Kidney epithelial cell (primary cell): ENCODE measurements at regions not wholly inside any gene's neighbourhood (a gene's known extent, or its start where the extent isn't known, plus 50 kb on each side); places are given as distances from the start of the nearest gene placed in this dataset.

ENCODE experiments used
- DNase-seq: peaks from one replicate; pipeline ENCODE4 v3.0.0-alpha.2; 2010; ENCODE audit warnings: low read depth
- H3K27me3 ChIP-seq: 2 replicates; pipeline ENCODE4 v1.6.0; 2011; ENCODE audit warnings: low read length; ENCODE audit not compliant: control insufficient read depth, insufficient read depth
- H3K36me3 ChIP-seq: 2 replicates; pipeline ENCODE4 v1.5.1; 2011; ENCODE audit warnings: low read length; ENCODE audit not compliant: control insufficient read depth, insufficient read depth
- H3K4me3 ChIP-seq: 2 replicates; pipeline ENCODE4 v1.5.1; 2011; ENCODE audit warnings: low read depth, mild to moderate bottlenecking, control low read depth, low read length
- TF ChIP-seq, protein P1 (sequence below): IDR thresholded peaks from 2 replicates; pipeline ENCODE4 v1.5.1; 2011; ENCODE audit warnings: mild to moderate bottlenecking, moderate library complexity, low read length, control low read depth, inconsistent platforms; ENCODE audit not compliant: insufficient read depth, poor library complexity, severe bottlenecking

DNA sequence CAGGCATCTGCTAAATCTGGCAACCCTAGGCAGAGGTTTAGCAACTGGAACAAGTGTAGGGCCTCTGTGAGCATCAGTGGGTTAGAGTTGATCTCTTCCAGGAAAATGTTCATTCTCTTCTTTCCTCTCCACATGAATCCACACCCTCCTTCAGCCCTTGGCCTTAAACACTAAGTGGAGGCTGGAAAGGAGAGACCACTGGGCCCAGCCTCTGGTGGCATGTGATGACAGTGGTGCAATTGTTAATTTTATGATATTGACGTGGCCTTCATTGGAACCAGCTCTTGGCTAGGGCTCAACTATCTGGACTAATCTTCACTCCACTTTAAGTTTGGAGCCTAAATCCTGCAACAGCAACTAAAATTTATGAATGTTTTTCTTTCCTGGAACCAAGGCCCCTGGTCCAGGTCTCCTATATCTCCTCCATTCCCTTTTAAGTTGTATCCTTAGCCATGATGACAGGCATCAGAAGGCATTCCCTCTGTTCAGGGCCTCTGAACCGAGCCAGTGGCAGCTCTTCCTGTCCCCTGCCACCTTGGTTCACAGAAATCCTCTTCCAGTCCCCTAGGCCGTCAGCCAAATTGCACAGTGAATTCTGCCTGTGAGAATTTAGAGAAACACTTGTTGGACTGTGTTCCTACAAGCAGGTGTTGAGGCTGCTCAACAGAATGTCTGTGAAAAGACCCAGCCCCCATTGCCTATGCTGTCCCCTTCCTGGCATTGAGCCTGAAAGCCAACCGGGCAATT, 132.2 kb downstream of the PSMG1 start:
- Histone ChIP-seq H3K4me3 (no peak overlapping the region), H3K36me3 (no peaks in the 10 kb centered on the region), H3K27me3 (no peaks in the 10 kb centered on the region)
- TF ChIP-seq, protein P1, sequence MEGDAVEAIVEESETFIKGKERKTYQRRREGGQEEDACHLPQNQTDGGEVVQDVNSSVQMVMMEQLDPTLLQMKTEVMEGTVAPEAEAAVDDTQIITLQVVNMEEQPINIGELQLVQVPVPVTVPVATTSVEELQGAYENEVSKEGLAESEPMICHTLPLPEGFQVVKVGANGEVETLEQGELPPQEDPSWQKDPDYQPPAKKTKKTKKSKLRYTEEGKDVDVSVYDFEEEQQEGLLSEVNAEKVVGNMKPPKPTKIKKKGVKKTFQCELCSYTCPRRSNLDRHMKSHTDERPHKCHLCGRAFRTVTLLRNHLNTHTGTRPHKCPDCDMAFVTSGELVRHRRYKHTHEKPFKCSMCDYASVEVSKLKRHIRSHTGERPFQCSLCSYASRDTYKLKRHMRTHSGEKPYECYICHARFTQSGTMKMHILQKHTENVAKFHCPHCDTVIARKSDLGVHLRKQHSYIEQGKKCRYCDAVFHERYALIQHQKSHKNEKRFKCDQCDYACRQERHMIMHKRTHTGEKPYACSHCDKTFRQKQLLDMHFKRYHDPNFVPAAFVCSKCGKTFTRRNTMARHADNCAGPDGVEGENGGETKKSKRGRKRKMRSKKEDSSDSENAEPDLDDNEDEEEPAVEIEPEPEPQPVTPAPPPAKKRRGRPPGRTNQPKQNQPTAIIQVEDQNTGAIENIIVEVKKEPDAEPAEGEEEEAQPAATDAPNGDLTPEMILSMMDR: no peak
- DNase-seq: no peak

DNA sequence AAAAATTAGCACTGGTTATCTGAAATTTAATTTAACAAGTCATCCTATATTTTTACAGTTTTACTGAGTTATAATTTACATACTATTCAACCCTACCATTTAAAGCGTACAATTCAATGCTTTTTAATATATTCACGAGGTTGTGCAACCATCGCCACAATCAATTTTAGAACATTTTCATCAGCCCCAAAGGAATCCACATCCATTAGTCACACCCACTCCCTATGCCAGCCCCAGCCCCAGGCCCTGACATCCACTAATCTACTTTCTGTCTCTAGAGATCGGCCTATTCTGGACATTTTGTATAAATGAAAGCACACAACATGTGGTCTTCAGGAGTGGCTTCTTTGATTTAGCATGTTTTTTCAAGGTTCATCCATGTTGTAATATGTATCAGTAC, 134.7 kb downstream of the PSMG1 start:
- DNase-seq: no peak

DNA sequence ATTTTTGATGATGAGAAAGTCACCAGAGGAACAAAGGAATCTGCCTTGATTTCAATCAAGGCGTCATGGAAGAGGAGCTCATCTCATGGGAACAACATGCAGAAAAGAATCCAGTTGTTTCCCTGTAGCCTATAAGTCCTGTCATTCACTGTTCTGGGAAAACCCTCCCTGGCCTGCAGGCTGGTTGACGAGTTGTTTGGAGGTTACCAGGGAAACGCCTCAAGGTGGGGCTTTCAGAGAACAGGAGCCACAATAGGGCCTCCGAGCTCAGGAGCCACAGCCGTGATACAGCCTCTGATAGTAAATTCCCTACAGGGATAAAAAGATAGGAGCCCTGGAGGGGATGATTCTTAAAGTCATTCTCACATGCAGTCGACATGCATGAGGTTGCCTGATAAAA, 135.2 kb downstream of the PSMG1 start:
- TF ChIP-seq, protein P1: no peak
- Histone ChIP-seq H3K27me3 (no peaks in the 10 kb centered on the region), H3K36me3 (no peaks in the 10 kb centered on the region), H3K4me3 (no peak overlapping the region)
- peak; percentile 68 for DNase-seq

More for the DNA sequence above, 134.7 kb downstream of the PSMG1 start:
- H3K4me3 ChIP-seq: no peak overlapping the region
- no peaks in the 10 kb centered on the region for H3K36me3 ChIP-seq
- H3K27me3 ChIP-seq: no peaks in the 10 kb centered on the region
- TF ChIP-seq, protein P1: no peak

DNA sequence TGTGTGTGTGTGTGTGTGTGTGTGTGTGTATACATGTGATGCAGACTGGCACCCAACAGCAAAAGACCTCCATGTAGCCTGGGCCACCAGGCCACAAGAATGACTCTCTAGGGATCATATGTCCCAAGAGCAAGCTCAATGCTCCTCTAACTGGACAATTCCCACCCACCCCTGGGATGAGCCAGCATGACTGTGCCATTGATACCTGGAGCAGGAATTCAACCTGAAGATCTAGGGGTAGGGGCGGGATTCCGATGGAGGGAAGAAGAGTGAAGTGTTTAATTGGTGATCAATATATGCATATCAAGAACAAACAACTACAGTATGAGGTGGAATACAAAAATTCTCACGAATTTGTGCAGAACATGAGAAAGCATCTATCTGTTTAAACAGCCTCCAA, 136.2 kb downstream of the PSMG1 start:
- H3K27me3 ChIP-seq: no peaks in the 10 kb centered on the region
- DNase-seq: no peak

DNA sequence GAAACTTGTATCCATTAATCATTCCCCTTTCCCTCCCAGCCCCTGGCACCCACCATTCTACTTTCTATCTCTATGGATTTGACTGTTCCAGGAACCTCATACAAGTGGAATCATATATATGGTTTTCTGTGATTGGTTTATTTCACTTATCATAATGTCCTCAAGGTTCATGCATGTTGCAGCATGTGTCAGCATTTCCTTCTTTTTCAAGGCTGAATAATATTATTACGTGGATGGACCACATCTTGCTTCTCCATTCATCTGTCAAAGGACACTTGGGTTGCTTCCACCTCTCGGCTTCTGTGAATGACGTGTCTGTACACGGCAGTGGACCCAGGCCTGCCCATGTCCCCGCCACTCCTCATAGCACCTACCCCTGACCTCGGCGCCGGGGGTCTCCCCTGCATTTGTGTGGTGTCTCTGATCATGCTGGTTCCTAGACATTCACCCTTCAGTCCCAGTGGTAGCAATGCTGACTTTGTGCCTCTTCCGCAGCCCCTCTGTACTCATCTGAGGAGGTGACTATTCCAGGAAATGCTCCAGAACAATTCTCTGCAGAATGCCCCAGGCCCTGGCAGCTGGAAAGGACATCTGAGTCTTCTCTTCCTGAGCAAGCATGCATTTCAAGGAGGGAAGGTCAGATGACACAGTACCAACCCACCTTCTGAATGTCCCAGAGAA, 136.9 kb downstream of the PSMG1 start:
- H3K36me3 ChIP-seq: no peaks in the 10 kb centered on the region
- no peak overlapping the region for H3K4me3 ChIP-seq
- H3K27me3 ChIP-seq: no peaks in the 10 kb centered on the region
- DNase-seq: no peak
- TF ChIP-seq, protein P1: no peak

More for the DNA sequence above, 136.2 kb downstream of the PSMG1 start:
- TF ChIP-seq, protein P1: no peak
- Histone ChIP-seq H3K4me3 (no peak overlapping the region), H3K36me3 (no peaks in the 10 kb centered on the region)
